T-cell (primary cell): ENCODE measurements at regions not wholly inside any gene's neighbourhood (a gene's known extent, or its start where the extent isn't known, plus 50 kb on each side); places are given as distances from the start of the nearest gene placed in this dataset.

Experiments used
- ATAC-seq, 4 experiments: fragments of 200-7000 bp in 3 of 4; fragments of 150-1000 bp in 1 of 4; cut with Tn5 transposase; replicated peaks in 1 of 4; 1 replicate in 3 of 4; 2 replicates in 1 of 4; pipeline ENCODE4 v1.10.0; 2021; ENCODE audit warnings: moderate library complexity in 3 of 4, mild to moderate bottlenecking in 2 of 4, moderate number of reproducible peaks in 1 of 4
- CTCF ChIA-PET, 2 donors: fragments of 300-600 bp; sonication (Branson Sonifier 250); formaldehyde crosslinking; loops; one replicate each; lab custom pipeline; 2022; ENCODE audit warnings: antibody characterized with exemption in 2 of 2; lab: Charles Lee
- POLR2A ChIA-PET, 2 donors: fragments of 300-600 bp; sonication (Branson Sonifier 250); formaldehyde crosslinking; loops; one replicate each; lab custom pipeline; 2022; ENCODE audit warnings: antibody characterized with exemption in 2 of 2; lab: Charles Lee
- DNase-seq, 35 experiments: peaks; one replicate each; pipeline versions ENCODE4 v3.0.0 to v3.0.0-alpha.2; 2013 to 2023
- H3K27ac ChIP-seq: one replicate; pipeline ENCODE4 v1.5.1; 2013; ENCODE audit warnings: low read length
- H3K27me3 ChIP-seq, 2 experiments: replicated peaks in 1 of 2; 1 replicate in 1 of 2; 2 replicates in 1 of 2; pipeline versions ENCODE4 v1.6.1 to v1.7.0; 2013; ENCODE audit warnings: low read length in 1 of 2, mixed read lengths in 1 of 2; ENCODE audit not compliant: control insufficient read depth in 2 of 2, insufficient read depth in 2 of 2; ENCODE audit errors: extremely low read depth in 1 of 2
- H3K36me3 ChIP-seq, 2 donors: 1 replicate in 1 of 2; 2 replicates in 1 of 2; pipeline versions ENCODE4 v1.6.1 to v1.7.0; 2013; ENCODE audit warnings: low read length in 1 of 2; ENCODE audit not compliant: control insufficient read depth in 2 of 2, insufficient read depth in 1 of 2; ENCODE audit errors: extremely low read depth in 1 of 2
- H3K4me1 ChIP-seq, 2 experiments: 1 replicate in 1 of 2; 2 replicates in 1 of 2; pipeline versions ENCODE4 v1.6.1 to v1.7.0; 2013; ENCODE audit warnings: low read length in 2 of 2, mixed read lengths in 1 of 2; ENCODE audit not compliant: insufficient read depth in 2 of 2, control insufficient read depth in 1 of 2; ENCODE audit errors: extremely low read depth in 1 of 2
- H3K4me3 ChIP-seq, 2 donors: 1 replicate in 1 of 2; 2 replicates in 1 of 2; pipeline versions ENCODE4 v1.5.1 to v1.7.0; 2013; ENCODE audit warnings: mild to moderate bottlenecking in 2 of 2, low read length in 1 of 2, moderate library complexity in 1 of 2; ENCODE audit not compliant: control insufficient read depth in 1 of 2; ENCODE audit errors: extremely low read depth in 1 of 2
- H3K9me3 ChIP-seq: 2 replicates; pipeline ENCODE4 v1.7.0; 2013
- H3K27ac Mint-ChIP-seq, 2 donors: one replicate each; pipeline ENCODE4 v1.8.0; 2020 to 2021; ENCODE audit warnings: mild to moderate bottlenecking in 2 of 2, mixed read lengths in 2 of 2
- H3K27me3 Mint-ChIP-seq, 2 donors: one replicate each; pipeline ENCODE4 v1.8.0; 2021 to 2022; ENCODE audit warnings: mixed read lengths in 2 of 2
- H3K36me3 Mint-ChIP-seq: one replicate; pipeline ENCODE4 v1.8.0; 2021; ENCODE audit warnings: mixed read lengths
- H3K4me1 Mint-ChIP-seq, 3 donors: one replicate each; pipeline ENCODE4 v1.8.0; 2020 to 2022; ENCODE audit warnings: mixed read lengths in 3 of 3, mild to moderate bottlenecking in 1 of 3
- H3K4me3 Mint-ChIP-seq, 3 donors: one replicate each; pipeline ENCODE4 v1.8.0; 2020 to 2022; ENCODE audit warnings: mild to moderate bottlenecking in 3 of 3, mixed read lengths in 3 of 3, moderate library complexity in 3 of 3
- H3K9me3 Mint-ChIP-seq, 3 donors: one replicate each; pipeline ENCODE4 v1.8.0; 2020 to 2022; ENCODE audit warnings: mixed read lengths in 3 of 3
- WGBS: methylation state at CpG from one replicate; pipeline ENCODE4 v1.1.5; 2013; ENCODE audit warnings: missing lambda C conversion rate; ENCODE audit not compliant: insufficient coverage; 5-methylcytosine and 5-hydroxymethylcytosine counted together

- ATAC-seq (no peak), DNase-seq (no peak)
- Mint-ChIP-seq H3K36me3 (no peaks in the 10 kb centered on the region), H3K4me3 (no peak overlapping the region), H3K4me1 (no peaks in the 10 kb centered on the region), H3K27me3 (no peaks in the 10 kb centered on the region), H3K27ac (no peak overlapping the region), H3K9me3 (no peaks in the 10 kb centered on the region)
- Histone ChIP-seq H3K4me3 (no peak overlapping the region), H3K27ac (no peak overlapping the region), H3K36me3 (no peaks in the 10 kb centered on the region), H3K9me3 (no peaks in the 10 kb centered on the region), H3K4me1 (peaks cover 0 to 4% of the 10 kb centered on the region in 2 experiments), H3K27me3 (no peaks in the 10 kb centered on the region)
- ChIA-PET CTCF (no interaction called here), POLR2A (interaction anchor here in 1 of 2 donors (0.6 kb wide), 1 partner anchor 119 kb away, joined by 3 read pairs; no protein-coding TSS in a partner anchor)
- 82% methylated on average over 4 of the region's 4 CpGs for WGBS
Observed at GRCh38 chr9:89885156-89885555, 280.3 kb downstream of the GADD45G start.

GRCh38 chr9:89886281-89886700 lies 281.5 kb downstream of the GADD45G start:
- CTCF ChIA-PET: no interaction called here
- Mint-ChIP-seq H3K9me3 (no peaks in the 10 kb centered on the region), H3K4me1 (no peaks in the 10 kb centered on the region), H3K27me3 (no peaks in the 10 kb centered on the region), H3K36me3 (no peaks in the 10 kb centered on the region), H3K4me3 (no peak overlapping the region), H3K27ac (no peak overlapping the region)
- no peaks in the 10 kb centered on the region for H3K27me3 ChIP-seq
- no peak overlapping the region for H3K27ac ChIP-seq
- H3K36me3 ChIP-seq: no peaks in the 10 kb centered on the region
- DNase-seq: no peak
- no peak for ATAC-seq
- no peak overlapping the region for H3K4me3 ChIP-seq
- POLR2A ChIA-PET: no interaction called here
- 93% methylated on average over 4 of the region's 5 CpGs for WGBS
- peaks cover 0 to 4% of the 10 kb centered on the region in 2 experiments for H3K4me1 ChIP-seq
- H3K9me3 ChIP-seq: no peaks in the 10 kb centered on the region

- Mint-ChIP-seq H3K36me3 (no peaks in the 10 kb centered on the region), H3K27ac (no peak overlapping the region), H3K27me3 (no peaks in the 10 kb centered on the region), H3K9me3 (no peaks in the 10 kb centered on the region), H3K4me1 (no peaks in the 10 kb centered on the region), H3K4me3 (no peak overlapping the region)
- H3K4me3 ChIP-seq: no peak overlapping the region
- DNase-seq: no peak
- H3K27ac ChIP-seq: no peak overlapping the region
- no peaks in the 10 kb centered on the region for H3K9me3 ChIP-seq
- WGBS: 100% methylated on average over 1 of the region's 4 CpGs
- H3K27me3 ChIP-seq: no peaks in the 10 kb centered on the region
- no peak for ATAC-seq
- no peaks in the 10 kb centered on the region for H3K36me3 ChIP-seq
- CTCF ChIA-PET: no interaction called here
- peaks cover 0 to 4% of the 10 kb centered on the region in 2 experiments for H3K4me1 ChIP-seq
- POLR2A ChIA-PET: interaction anchor here in 1 of 2 donors (0.5 kb wide), 1 partner anchor 11 kb away, joined by 3 read pairs; no protein-coding TSS in a partner anchor
Observed at GRCh38 chr9:89887286-89887685, 282.5 kb downstream of the GADD45G start.

DNA sequence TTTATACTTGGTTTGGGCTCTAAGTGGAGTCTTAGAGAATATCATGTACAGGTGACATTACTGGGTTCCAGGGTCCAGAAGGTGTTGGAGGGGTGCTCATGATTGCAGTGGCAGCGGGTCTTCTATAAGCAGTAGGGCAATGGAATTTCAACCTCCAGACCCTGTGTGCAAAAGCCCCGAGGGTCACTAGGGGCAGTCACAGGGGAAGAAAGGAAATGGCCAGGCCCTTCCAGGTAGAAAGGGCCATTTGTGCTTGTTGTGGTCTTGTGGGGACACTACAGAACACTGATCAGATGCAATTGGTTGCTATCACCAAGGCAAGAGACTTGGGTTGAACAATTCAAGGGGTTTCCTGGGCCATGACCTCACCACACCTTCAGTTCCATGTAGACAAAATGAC lies 283.4 kb downstream of the GADD45G start:
- ATAC-seq (no peak), DNase-seq (no peak)
- Mint-ChIP-seq H3K4me1 (no peaks in the 10 kb centered on the region), H3K36me3 (no peaks in the 10 kb centered on the region), H3K4me3 (no peak overlapping the region), H3K9me3 (no peaks in the 10 kb centered on the region), H3K27me3 (no peaks in the 10 kb centered on the region), H3K27ac (no peak overlapping the region)
- ChIA-PET POLR2A (no interaction called here), CTCF (no interaction called here)
- no peaks in the 10 kb centered on the region for H3K27me3 ChIP-seq
- WGBS: 73% methylated on average over 1 of the region's 2 CpGs
- H3K4me1 ChIP-seq: no peaks in the 10 kb centered on the region
- no peak overlapping the region for H3K27ac ChIP-seq
- H3K9me3 ChIP-seq: no peaks in the 10 kb centered on the region
- H3K4me3 ChIP-seq: no peak overlapping the region
- no peaks in the 10 kb centered on the region for H3K36me3 ChIP-seq

GRCh38 chr9:89888677-89889076 lies 283.9 kb downstream of the GADD45G start:
- no peak overlapping the region for H3K27ac Mint-ChIP-seq
- 82% methylated on average over 2 of the region's 3 CpGs for WGBS
- H3K36me3 Mint-ChIP-seq: no peaks in the 10 kb centered on the region
- ATAC-seq (no peak), DNase-seq (no peak)
- no peaks in the 10 kb centered on the region for H3K4me1 Mint-ChIP-seq
- POLR2A ChIA-PET: no interaction called here
- no peaks in the 10 kb centered on the region for H3K4me1 ChIP-seq
- H3K4me3 ChIP-seq: no peak overlapping the region
- no peak overlapping the region for H3K27ac ChIP-seq
- no peak overlapping the region for H3K4me3 Mint-ChIP-seq
- CTCF ChIA-PET: no interaction called here
- H3K36me3 ChIP-seq: no peaks in the 10 kb centered on the region
- no peaks in the 10 kb centered on the region for H3K9me3 ChIP-seq
- no peaks in the 10 kb centered on the region for H3K27me3 ChIP-seq
- no peaks in the 10 kb centered on the region for H3K27me3 Mint-ChIP-seq
- H3K9me3 Mint-ChIP-seq: no peaks in the 10 kb centered on the region

- Histone ChIP-seq H3K4me3 (no peak overlapping the region), H3K4me1 (no peaks in the 10 kb centered on the region), H3K27ac (no peak overlapping the region), H3K27me3 (no peaks in the 10 kb centered on the region), H3K36me3 (no peaks in the 10 kb centered on the region), H3K9me3 (no peaks in the 10 kb centered on the region)
- ChIA-PET CTCF (no interaction called here), POLR2A (no interaction called here)
- H3K36me3 Mint-ChIP-seq: no peaks in the 10 kb centered on the region
- H3K27ac Mint-ChIP-seq: no peak overlapping the region
- H3K4me1 Mint-ChIP-seq: no peaks in the 10 kb centered on the region
- no peak overlapping the region for H3K4me3 Mint-ChIP-seq
- DNase-seq (no peak), ATAC-seq (no peak)
- no peaks in the 10 kb centered on the region for H3K27me3 Mint-ChIP-seq
- 67% methylated on average over 1 of the region's 5 CpGs for WGBS
- H3K9me3 Mint-ChIP-seq: no peaks in the 10 kb centered on the region
Observed at GRCh38 chr9:89889865-89890264, 285.1 kb downstream of the GADD45G start.

DNA sequence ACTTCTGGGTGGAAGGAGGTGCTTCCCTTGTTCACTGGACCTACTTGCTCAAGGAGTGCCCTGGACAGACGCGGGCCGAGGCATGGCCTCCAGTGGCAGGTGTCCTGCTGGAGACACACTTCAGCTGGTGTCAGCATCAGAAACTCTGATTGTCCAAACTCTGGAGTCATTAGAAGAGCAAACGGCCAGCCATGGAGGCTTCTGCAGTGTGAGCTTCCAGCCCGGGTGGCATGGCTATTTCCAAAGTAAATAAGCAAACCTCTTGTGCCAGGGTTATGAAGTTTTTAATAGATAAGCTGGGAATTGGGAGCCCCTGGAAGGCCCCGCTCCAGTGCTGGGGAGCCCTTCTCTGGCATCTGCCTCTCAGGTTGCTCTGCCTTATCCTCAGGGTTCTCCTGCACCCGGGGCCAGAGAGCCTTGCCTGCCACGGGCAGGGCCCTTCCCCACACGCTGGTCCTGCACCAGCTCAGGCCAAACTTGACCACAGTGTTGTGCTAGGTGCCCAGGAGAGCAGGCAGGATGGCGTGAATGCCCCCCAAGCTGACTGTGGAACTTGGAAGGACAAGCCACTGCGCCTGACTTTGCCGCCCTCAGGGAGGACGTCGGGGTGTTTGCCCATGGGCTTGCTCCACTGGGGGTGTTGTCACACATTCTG lies 285.6 kb downstream of the GADD45G start:
- Mint-ChIP-seq H3K4me1 (no peaks in the 10 kb centered on the region), H3K27me3 (no peaks in the 10 kb centered on the region), H3K4me3 (no peak overlapping the region), H3K27ac (no peak overlapping the region), H3K36me3 (no peaks in the 10 kb centered on the region), H3K9me3 (no peaks in the 10 kb centered on the region)
- Histone ChIP-seq H3K9me3 (no peaks in the 10 kb centered on the region), H3K4me3 (no peak overlapping the region), H3K27me3 (no peaks in the 10 kb centered on the region), H3K27ac (no peak overlapping the region), H3K36me3 (no peaks in the 10 kb centered on the region), H3K4me1 (no peaks in the 10 kb centered on the region)
- POLR2A ChIA-PET: no interaction called here
- ATAC-seq (no peak), DNase-seq (no peak)
- CTCF ChIA-PET: no interaction called here
- 71% methylated on average over 14 of the region's 14 CpGs for WGBS
